ENCODE measurements at regions not wholly inside any gene's neighbourhood (a gene's known extent, or its start where the extent isn't known, plus 50 kb on each side); places are given as distances from the start of the nearest gene placed in this dataset.
"Not testable (repeated sequence)": the region's sequence is repeated elsewhere in the genome, so short reads cannot be mapped to it uniquely, and the experiment has no call there.

DNA sequence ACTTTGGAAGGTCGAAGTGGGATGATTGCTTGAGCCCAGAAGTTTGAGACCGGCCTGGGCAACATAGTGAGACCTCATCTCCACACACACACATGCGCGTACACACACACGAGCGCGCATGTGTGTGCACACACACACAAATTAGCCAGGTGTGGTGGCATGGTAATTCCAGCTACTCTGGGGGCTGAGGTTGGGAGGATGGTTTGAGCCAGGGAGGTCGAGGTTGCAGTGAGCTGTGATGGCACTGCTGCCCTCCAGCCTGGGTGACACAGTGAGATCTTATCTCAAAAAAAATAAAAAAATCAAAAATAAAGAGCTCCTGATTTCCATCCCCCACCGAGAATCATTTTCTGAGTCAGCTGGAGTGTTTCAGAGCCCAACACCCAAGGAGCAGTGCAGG is 261.5 kb upstream of the PLGLB2 start:
- DNase-seq (ENCODE audit: low spot score), result not testable (repeated sequence)

DNA sequence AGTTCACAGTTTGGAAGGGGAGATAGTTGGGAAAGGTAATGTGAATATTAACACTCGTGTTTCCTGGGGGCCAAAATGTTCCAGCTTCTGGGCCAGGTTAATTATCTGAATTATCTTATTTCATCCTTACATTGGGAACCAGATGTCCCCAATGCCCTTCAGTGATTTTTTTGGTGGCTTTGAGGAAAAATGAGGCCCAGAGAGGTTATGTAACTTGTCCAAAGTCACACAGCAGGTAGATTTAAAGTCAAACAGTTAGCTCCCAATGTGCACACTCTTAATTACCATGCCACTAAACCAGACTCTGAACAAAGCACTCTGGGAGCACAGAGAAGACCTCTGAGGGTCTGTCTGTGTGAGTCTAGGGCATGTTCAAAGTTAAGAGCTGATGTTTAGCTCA is 259.9 kb upstream of the PLGLB2 start:
- not testable (repeated sequence) for DNase-seq (ENCODE audit: low spot score)

DNA sequence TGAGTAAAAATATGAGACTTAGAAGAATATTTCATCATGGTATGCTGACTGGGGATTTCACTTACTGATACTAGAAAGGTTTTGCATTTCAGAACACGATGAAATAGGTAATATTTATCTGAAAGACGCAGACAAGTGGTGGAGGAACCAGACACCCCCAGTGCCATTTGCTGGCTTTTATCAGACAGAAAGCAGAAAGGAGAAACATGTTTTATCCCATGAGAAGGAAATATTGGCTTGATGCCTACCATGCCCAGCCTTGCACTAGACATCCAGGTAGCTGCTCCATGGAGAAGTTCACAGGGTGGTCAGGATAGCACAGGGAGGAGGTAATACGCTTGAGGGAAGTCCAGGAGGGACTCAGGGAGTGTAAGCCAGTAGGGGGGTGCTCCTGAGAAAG is 258.9 kb upstream of the PLGLB2 start:
- not testable (repeated sequence) for DNase-seq (ENCODE audit: low spot score)

DNA sequence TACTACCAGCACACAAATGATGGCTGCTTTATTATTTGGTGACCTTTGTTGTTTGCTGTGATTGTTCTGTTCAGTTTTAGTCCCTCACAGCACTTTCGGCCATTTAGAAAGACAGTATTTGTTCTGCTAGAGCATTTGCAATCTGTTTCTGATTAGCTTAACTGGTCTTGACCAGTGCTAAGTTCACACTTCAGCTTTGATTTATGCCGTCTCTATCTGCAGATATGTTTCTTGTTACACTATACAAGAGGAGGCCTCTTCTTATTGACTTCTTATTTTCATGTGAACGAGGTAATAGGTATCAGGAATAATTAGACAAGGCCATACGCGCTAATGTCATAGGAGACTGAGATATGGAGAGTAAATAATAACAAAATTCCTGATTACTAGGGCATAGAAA is 253.0 kb upstream of the PLGLB2 start:
- not testable (repeated sequence) for DNase-seq (ENCODE audit: low spot score)

DNA sequence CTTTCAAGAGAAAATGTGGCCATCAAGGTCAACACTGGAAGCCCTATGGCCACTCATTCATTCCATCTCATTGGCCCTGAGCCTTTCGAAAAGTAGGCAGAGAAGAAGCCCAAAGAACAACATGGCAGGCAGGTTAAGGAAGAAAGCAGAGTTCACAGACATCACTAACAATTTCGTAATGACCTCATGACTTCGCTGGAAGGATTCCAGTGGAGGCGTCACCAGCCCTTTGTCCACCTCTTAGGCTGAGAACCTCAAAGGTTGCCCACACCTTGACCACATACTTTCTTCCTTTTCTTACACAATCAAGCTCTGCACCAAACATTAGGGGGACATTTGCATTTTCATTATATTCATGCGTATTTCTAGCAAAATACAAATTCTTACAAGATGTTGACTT is 252.4 kb upstream of the PLGLB2 start:
- DNase-seq (ENCODE audit: low spot score), result not testable (repeated sequence)

DNA sequence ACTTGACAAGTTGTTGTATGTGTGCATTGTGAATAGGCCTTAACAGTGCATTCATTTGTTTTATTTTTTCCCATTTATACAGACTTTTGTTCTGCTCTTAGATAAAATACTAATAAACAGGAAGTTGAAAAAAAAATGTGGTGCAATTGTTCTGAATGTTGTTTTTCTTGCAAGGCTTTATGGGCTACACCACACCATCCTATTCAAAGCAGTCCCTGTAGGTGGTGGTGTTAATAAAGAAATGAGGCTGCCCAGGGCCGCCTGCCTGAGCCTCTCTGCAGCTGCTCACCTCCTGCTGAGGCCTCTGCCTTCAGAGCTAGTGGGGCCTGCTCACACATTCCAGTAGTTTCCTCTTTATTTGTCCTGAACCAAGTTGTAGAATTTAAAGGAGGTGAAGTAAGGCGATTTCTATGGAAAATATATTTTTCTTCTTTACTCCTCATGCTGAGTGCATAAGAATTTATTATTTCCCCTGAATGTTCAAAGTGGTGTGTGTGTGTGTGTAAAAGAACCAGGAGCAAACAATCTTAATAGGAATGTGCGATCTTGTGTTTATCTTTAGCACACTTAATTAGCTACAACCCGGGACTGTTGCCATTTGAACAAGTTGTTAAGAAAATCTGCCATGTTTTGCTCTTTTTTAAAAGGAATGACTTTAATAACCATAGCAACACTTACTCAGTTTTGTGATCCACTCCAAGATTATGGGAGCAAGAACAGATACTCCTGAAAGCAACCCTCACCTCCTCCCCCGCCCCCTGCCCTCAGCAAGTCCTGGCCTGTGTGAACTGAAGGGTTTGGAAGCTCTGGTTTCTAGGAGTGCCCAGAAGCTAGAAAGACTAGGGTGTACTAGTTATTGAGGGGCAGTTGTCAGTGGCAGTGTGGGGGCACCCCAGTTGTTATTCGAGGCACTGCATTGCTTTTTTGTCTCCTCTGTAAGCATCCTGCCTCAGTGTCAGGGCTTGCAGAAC is 251.6 kb upstream of the PLGLB2 start:
- DNase-seq (ENCODE audit: low spot score), result not testable (repeated sequence)

DNA sequence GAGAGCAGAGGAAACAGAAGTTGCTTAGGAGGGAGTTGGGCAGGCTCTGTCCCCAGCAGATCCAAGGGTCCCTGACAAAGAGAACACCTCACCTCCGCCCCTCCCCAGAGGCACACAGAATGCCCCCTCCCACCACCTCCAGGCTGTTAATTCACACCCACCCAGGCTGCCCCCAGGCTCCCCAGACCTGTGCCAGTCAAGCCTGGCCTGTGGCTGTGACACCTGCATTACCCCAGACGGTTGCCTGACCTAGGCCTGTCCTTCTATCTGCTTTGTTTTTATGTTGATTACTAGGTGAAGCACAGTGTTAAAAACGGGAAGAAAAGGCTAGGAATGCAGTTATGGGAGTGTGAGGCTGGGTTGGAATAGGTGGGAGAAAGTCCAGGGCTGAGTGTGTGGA is 250.8 kb upstream of the PLGLB2 start:
- DNase-seq (ENCODE audit: low spot score), result not testable (repeated sequence)

DNA sequence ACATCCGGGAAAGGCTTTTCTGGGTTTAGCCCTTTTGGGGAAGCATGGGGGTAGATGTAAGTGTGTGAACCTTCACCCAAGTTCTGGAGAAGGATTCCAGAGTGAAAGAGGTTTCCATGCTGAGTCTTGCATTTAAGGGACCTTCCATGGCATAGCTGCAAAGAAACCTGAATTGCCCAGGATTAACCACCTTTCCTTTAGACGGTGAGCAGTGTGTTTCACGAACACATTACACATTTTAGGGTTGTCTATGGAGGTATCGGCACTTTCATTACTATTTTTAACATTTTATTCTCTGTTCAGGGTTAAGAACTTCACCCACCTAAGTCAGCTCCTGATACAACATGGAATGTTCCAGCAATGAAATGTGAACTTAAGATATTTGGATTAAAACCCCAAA is 250.2 kb upstream of the PLGLB2 start:
- DNase-seq (ENCODE audit: low spot score), result not testable (repeated sequence)

DNA sequence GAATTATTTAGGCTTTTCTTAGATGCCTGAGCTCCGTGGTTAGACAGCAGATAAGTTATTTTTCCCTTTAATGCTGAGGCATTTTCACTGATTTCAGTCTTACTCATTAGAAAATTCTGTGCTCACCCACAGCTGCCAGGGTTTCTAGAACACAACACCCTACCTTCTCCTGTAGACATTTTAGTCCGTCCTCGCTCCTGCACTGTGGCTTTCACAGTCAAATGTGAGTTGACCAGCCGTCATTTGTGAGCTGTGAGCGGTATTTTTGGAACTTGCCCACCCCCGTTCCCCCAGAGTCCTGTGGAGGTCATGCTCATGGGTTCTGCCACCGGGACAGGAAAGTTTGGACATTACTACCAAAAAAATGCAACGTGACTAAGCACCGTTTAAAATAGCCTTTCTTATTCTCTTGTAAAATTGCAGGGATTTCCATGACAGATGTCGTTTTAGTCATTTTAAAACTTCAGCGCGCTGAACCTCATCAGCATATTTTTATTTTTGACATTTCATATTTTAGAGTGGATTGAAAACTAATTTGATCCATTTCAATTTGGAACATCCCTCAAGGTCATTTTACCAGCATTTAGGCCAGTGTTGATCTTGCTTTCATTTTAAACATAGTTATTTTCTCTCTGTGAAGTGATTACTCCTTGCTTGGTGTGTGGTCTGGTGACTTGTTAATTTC is 249.6 kb upstream of the PLGLB2 start:
- DNase-seq (ENCODE audit: low spot score), result not testable (repeated sequence)

DNA sequence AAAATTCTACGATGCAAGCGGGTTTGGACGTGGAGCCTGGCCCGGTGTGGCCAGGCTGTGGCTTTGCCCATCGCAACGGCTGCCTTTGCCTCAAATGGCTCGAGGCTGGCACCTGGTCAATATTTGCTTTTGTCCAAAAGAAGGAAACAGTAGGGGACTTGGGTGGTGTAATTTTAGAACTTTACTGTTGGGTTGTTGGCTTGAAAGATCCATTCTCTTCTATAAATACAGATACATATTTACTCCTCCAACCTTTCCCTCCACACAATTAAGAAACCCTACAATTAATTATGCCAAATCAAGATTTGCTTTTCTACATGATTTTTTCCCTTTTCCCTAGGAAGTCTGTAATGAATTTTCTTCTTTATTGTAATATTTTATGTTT is 249.0 kb upstream of the PLGLB2 start:
- DNase-seq (ENCODE audit: low spot score), result not testable (repeated sequence)

DNA sequence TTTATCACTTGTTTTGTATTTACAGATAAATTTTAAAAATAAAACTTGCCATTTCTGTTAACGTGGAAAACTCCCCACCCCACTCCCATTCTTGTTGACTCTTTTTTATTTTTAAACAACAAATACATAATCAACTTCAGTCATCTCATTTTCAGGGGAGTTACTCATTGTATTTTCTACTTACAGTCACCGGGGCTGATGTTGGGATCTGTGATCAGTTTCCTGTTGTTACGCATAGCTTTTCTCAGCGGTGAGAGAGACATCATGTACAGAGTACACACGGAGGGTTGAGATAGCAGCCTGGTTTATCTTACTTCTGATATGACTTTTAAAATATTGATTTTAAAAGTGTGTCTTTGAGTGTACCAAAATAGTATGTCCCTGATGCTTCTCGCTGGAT is 248.0 kb upstream of the PLGLB2 start:
- not testable (repeated sequence) for DNase-seq (ENCODE audit: low spot score)

DNA sequence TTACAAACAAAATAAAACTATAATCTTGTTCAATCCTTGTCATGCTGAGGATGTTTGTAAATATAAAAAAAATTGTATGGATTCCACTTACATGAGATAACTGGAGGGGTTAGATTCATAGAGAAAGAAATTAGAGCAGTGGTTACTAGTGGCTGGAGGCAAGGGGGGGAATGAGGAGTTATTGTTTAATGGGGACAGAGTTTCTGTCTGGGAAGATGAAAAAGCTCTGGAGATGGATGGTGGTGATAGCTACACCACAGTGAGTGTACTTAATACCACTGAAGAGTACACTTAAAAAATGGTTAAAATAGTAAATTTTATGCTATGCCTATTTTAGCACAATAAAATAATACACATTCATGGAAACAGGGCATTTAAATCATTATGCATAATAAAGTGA is 247.5 kb upstream of the PLGLB2 start:
- not testable (repeated sequence) for DNase-seq (ENCODE audit: low spot score)

DNA sequence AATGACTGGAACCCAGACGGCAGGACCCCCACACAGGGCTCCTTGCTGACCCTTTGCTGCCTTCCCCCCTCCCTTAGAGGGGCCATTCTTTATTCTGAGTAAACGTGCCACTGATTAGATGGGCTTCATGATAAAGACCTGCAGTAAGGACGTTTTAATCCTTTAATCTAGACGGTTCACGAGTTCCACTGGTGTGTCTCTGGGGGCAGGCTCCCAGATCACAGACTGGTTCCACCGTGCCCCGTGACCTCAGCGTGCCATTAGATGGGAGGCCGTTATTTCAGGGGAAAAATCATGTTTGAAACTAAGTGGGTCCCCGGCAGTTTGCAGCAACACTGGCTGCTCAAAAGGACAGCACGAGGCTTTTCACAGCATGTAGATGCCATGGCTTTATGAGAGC is 246.9 kb upstream of the PLGLB2 start:
- DNase-seq (ENCODE audit: low spot score), result not testable (repeated sequence)

DNA sequence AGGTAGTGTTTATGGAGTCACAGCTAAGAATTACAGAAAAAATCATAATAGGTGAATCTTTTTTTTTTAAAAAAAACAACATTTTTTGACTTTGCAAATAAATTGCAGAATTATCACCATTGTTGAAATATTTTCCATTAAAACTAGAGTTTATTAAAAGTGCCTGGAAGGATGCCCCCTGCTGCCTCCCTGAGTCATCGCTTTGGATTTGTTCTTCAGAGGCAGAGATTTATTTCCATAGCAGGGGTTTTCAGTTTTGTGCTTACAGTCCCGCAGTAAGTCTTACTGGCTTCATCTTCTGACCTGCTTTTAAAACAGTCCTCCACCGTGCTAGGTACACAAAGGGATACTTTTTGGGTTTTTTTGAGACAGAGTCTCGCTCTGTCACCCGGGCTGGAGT is 244.9 kb upstream of the PLGLB2 start:
- not testable (repeated sequence) for DNase-seq (ENCODE audit: low spot score)

DNA sequence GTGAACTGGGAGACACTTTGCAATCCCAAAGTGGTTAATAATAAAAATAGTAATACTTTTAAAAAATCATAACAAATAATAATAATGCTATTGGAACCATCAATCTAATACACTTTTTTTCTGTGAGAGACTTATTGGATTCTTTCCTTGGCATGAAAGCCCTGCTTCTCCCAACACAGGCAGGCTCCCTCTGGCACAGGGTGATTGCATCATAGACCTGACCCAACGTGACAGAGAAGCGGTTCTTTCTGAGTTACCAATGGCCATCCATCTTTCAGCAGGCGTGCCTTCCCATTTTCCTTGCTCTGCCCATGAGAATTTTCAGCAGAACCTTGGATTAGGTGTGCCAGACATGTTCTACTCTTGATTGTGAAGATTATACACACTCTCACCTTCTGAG is 242.6 kb upstream of the PLGLB2 start:
- not testable (repeated sequence) for DNase-seq (ENCODE audit: low spot score)

DNA sequence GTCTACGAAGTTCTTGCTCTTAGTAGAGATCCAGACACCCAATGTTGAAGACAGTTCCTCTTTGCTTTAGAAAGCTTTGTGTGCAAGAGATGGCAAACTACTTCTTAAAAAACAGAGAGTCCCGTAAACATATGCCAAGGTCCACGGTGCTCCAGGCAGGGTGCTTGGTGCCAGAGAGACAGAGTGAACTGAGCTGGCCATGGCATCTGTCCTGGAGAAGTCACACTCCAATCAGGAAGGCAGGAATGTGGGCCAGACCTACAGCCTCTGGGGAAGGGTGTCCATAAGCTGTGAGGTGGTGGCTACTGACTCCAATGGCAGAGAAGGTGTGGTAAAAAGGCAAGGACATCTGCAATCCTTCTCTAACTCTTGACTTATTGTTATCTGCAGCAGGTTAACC is 242.0 kb upstream of the PLGLB2 start:
- not testable (repeated sequence) for DNase-seq (ENCODE audit: low spot score)

DNA sequence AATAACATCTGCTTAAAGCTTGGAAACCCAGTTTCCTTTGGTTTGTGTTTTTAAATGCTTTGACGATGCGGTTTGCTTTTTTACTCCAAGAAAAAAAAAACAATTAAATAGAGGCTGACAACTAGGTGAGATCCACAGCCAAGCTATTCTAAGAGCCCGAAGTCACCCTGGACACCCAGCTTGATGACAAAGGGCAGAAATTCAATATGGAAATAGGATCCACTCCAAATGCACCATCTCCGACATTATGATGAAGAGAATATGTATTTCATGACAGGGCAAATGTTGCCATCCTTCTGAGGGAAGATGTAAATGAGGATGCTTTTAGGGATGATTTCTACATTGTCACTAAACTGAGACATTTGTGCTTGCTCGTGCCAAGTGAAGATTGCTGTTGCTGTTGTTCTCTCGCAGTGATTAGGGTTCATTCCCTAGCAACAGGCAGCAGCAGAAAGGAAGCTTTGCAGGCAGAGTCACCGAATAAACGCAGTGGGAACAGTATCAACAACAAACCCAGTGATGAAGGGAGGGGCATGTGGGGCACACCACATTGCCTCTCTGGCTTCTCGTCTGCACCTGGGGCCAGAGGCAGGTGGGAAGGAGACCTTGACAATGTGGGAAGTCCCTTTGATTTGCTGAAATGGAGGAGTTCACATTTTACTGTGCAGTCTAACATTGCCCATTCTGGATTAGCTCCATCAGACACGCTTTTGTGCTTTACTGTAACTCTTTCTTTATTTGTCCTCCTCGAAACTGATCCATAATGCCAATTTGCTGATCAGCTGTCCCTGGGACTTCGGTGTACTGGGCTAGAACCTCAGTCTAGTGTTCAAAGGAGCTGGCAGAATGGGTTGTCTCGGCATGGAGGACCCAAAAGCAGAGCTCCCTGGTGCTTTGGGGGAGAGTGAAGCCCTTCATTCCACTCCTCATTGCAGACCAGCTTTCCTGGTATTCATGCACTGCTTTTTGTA is 240.2 kb upstream of the PLGLB2 start:
- not testable (repeated sequence) for DNase-seq (ENCODE audit: low spot score)

DNA sequence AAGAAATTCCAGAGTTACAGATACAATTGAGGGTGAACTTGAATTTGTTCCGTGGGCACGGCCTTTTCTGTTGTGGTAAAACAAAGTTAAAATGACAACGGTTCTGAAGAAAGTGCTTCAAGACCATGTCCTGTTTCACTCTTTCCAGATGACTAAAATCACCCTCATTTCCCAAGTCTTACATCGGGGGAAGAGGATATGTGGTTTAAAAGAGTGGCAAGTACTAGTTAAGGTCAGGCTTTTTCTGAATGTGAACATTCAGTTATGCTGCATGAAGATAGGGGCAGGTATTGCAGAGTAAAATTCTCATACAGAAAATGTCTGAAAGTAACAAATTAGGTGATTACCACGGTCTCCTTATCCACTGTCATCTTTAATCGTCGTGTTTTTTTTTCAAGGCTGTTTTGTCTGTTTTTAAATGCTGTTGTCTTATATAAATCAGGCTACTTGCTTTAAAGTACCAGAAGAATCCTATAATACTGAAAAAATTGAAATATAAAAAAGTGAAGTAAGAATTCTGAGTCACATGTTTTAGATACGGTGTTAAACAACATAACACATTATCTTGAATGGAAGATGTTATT is 236.6 kb upstream of the PLGLB2 start:
- DNase-seq (ENCODE audit: low spot score), result not testable (repeated sequence)

DNA sequence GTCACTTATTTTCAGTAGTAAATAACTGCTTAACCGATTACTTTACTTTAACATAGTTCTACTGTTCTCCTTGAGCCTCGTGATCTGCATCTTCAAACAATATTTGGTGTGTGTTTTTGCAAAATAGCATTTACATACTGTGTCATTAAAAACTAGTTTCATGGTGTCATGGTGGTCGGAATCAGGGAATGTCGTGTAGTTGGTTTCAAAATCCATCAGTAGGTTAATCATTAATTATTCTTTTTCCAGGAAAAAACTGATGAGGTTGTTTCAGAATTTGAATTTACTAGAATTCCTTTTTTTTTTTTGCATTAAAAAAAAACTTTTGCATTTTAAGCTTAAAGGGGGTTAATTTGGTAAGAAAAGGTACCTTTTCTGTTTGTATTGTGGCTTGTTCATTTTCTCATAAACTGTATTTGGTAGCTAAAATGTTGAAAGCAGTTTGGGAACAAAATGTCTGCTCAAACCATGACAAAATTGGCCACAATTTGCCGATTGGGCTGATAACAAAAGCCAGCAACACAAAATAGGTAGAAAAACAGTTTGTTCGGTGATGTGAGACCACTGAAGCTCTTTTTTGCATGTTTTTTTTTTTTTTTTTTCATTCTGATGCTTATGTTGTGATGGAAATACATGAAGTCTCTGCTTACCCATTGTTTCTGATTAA is 234.9 kb upstream of the PLGLB2 start:
- DNase-seq (ENCODE audit: low spot score), result not testable (repeated sequence)

DNA sequence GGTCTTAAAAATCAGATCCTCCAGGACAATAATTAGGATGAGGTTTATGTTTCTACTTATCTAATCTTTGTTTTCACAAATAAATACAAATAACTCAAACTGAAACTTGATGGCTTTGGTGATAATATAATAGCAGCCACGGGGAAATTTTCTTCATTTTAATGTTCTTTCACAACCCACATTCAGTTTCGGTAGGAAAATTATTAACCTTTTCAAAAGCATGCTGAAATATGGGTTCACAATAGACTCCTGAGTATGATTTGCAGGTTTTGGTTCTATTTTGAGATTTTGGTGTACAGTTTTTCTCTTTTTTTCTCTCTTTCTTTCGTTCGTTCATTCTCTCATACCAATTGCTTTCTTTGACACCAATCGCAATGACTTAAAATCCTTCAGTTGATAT is 233.9 kb upstream of the PLGLB2 start:
- not testable (repeated sequence) for DNase-seq (ENCODE audit: low spot score)

DNA sequence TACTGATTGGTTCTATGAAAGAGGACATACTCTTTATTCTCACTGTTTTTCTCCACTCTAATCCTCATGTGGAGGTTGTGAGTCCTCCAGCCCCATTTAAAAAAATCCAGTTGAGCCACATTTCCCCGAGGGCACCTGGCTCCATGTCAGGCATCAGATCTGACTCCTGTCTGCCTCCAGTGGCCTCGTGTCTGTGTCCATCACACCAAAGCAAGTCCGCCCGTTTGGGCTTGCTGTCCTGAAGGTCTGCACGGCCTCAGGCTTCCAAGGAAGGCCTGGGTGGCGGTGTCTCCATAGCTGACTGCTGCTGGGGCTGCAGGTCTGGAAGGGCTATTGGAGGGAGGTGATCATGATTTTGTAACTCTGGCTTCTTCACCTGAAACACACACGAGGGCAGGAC is 233.4 kb upstream of the PLGLB2 start:
- DNase-seq (ENCODE audit: low spot score), result not testable (repeated sequence)
